ENCODE measurements at regions not wholly inside any gene's neighbourhood (a gene's known extent, or its start where the extent isn't known, plus 50 kb on each side); places are given as distances from the start of the nearest gene placed in this dataset.
A peak's percentile ranks its signal among the peaks of the same experiment; 100 is the strongest.
"Not testable (repeated sequence)": the region's sequence is repeated elsewhere in the genome, so short reads cannot be mapped to it uniquely, and the experiment has no call there.

- DNase-seq: not testable (repeated sequence)
Measured at GRCh38 chrX:35221391-35221790, 278.8 kb downstream of the FAM47B start.

DNA sequence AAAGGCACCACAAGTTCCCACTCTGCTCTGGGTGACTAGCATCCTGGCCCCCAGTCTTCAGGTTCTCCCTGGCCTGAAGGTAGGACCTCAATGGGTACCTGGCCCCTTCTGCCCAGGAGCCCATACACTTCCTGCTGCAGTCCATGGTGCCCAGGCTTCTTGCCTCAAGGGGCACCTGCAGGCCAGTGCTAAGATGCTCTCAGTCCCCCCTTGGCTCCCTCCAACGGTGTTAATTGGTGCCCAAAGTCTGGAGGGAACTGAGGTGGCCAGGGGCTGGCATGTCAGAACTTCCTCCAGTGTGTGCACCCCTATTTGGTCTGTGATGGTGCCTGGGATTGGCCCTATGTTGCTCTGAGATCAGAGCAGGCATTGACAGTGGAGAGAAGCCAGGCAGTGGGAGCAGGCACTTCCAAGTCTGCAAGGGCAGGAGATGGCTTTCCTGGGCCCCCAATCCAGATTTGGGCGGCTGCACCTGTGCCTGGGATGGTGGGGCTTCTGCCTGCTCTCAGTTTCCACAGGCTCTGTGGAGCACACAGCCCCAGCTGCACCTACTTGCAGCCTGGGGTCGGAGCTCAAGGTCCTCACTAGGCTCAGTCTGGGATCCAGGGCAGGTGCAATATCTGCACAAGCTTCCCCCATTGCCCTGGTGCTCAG is 301.6 kb downstream of the FAM47B start:
- no peak for DNase-seq

DNA sequence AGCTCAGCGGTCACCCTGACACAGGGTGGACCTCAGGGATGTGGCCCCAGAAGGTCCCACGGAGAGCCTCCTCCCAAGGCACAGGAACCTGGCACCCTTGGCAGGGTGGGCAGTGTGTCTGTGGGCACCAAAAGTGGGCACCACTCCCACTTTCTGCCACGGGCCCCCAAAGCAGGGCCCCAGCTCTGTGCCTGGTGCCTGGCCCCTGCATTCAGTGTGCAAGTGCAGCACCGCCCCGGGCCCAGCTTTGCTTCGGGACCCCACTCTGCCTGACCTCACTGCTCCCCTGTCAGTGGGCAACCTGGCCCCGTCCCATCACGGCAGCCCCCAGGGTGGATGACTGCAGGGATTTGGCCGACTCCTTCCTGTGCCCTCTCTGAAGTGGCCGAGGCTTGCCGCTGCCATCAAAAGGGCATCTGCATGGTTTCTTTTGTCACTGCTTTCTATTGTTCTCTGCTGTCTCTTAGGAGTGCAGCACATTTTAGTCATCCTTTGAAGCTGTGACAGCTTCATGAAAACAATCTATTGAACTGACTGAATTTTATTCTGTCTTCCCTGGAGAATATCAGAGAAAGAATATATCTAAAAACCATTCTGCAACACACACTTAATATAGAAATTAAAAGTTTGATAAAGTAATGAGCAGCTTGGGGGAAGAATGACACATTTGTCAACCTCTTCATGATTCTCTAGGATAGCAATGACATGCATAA is 302.4 kb downstream of the FAM47B start:
- DNase-seq: no peak

GRCh38 chrX:35251226-35251625 is 308.6 kb downstream of the FAM47B start:
- DNase-seq: no peak

- no peak for DNase-seq
Measured at GRCh38 chrX:35276115-35276514, 333.5 kb downstream of the FAM47B start.

GRCh38 chrX:35285289-35285962 is 342.8 kb downstream of the FAM47B start:
- no peak for DNase-seq

GRCh38 chrX:35288657-35289056 is 346.1 kb downstream of the FAM47B start:
- no peak for DNase-seq

DNA sequence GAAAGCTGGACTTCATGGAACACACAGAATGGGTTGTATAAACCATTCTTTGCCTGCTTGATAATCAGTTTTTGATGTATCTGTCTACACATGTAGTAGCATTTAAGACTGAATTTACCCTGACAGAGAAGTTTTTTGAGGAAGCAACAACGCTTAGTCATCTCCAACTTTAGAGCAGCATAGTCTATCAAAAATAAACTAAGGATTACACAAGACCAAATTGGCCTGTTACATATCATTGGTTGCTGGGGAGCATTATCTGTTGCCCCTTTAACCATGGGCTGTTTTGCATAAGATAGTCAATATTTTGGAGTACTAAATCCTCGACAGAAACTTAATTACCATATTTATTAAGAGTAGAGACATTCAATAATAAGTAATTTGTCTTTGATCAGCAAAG is 347.4 kb downstream of the FAM47B start:
- no peak for DNase-seq

- no peak for DNase-seq
Measured at GRCh38 chrX:35291013-35291412, 348.4 kb downstream of the FAM47B start.

DNA sequence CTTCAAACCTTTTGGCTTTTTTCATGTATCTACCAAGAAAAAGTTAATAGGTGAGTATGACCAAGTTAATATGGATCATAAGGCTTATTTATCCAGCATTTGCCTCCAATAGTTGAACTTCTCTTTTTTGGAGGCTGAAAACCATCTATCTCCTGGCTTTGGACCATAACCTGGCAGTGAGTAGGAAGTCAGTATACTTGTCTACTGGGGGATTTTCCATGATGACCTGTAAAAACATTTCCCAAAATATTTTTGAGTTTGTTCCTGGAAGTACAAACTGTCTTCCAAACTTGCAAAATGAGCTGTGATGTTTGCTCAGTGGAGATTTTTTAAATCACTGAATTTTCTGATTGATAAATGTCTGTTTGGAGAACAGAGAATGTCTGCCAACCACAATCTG is 349.9 kb downstream of the FAM47B start:
- DNase-seq: no peak

- DNase-seq: not testable (repeated sequence)
Measured at GRCh38 chrX:35305037-35305436, 362.4 kb downstream of the FAM47B start.

- DNase-seq: no peak
Measured at GRCh38 chrX:35339796-35340195, 397.2 kb downstream of the FAM47B start.

GRCh38 chrX:35340465-35340864 is 397.9 kb downstream of the FAM47B start:
- no peak for DNase-seq

DNA sequence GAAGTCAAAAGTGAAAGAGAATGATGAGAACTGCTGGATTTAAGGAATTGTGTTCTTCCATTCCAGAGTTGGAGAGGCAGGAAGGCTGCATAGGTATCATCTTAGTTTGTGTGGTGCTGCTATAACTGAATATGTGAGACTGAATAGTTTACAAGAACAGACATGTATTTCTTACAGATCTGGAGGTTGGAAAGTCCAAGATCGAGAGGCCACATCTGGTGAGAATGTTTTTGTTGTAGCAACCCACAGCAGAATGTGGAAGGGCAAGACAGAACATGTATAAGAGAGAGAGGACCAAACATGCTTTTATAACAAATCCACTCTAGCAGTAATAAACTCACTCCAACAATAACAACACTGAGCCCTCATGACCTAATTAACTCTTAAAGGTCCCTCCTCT is 408.6 kb downstream of the FAM47B start:
- DNase-seq: no peak

DNA sequence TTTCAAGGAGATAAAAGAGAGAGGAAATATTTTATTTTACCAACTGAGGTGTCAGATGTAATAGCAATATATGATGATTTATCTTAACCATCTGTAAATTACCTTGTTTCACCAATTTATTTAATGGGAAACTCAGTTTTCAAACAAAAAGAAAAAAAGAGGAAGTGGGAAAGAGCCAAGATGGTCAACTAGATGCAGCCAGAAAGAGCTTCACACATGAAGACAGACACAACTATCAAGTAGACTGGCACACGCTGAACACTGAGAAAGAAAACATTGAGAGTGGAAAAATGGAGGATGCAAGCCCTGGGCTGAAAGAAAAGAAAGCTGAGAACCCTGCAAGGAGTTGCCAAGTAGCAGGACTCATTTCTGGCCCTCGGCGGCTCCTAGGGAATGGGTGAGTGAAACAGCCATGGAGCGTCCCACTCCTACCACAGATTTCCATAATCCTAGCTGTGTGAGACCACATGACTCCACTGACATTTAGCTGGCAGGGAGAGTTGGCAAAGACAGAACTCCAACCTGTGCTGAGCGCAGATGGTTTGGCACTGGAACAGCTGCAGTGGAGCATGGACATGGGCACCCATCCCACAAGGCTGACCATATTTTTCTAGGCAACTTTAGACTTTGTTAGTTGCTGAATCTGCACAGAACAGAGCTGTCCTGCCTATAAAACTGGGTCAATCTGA is 409.3 kb downstream of the FAM47B start:
- peak in 1 of 2 experiments; percentile 1 for DNase-seq

DNA sequence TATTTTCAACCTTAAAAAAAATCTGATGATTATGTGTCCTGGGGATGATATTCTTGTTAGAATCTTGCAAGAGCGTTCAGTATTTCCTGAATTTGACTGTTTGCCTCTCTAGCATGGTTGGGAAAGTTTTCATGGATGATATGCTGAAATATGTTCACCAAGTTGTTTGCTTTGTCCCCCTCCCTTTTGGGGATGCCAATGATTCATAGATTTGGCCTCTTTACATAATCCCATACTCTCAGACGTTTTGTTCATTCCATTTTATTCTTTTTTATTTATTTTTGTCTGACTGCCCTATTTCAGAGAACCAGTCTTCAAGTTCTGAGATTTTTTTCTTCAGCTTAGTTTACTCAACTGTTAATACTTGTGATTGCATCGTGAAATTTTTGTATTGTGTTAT is 415.1 kb downstream of the FAM47B start:
- no peak for DNase-seq

GRCh38 chrX:35362866-35363265 is 420.3 kb downstream of the FAM47B start:
- no peak for DNase-seq

- no peak for DNase-seq
Measured at GRCh38 chrX:35374116-35374515, 424.0 kb upstream of the MAGEB16 start.

- DNase-seq: peak in 1 of 2 experiments; percentile 0
Measured at GRCh38 chrX:35380808-35381700, 417.1 kb upstream of the MAGEB16 start.

GRCh38 chrX:35381709-35382108 is 416.4 kb upstream of the MAGEB16 start:
- DNase-seq: not testable (repeated sequence)

- DNase-seq: no peak
Measured at GRCh38 chrX:35382966-35383365, 415.2 kb upstream of the MAGEB16 start.

- DNase-seq: no peak
Measured at GRCh38 chrX:35392232-35392631, 405.9 kb upstream of the MAGEB16 start.
